DMS114 treated with DMSO at 0.1 percent for 48 hours (cell line): ENCODE measurements at regions not wholly inside any gene's neighbourhood (a gene's known extent, or its start where the extent isn't known, plus 50 kb on each side); places are given as distances from the start of the nearest gene placed in this dataset.
"Not testable (repeated sequence)": the region's sequence is repeated elsewhere in the genome, so short reads cannot be mapped to it uniquely, and the experiment has no call there.

Experiments
- DNase-seq: peaks from one replicate; lab custom pipeline; 2025; ENCODE audit not compliant: unreplicated experiment; lab: John Stamatoyannopoulos, UW

GRCh38 chr6:92428448-92428847 is 990.9 kb downstream of the EPHA7 start:
- DNase-seq, result no peak

GRCh38 chr6:92427453-92427852 is 991.9 kb downstream of the EPHA7 start:
- DNase-seq, result no peak

- DNase-seq, result no peak
Observed at GRCh38 chr6:92415656-92416055, 1003.7 kb downstream of the EPHA7 start.

DNA sequence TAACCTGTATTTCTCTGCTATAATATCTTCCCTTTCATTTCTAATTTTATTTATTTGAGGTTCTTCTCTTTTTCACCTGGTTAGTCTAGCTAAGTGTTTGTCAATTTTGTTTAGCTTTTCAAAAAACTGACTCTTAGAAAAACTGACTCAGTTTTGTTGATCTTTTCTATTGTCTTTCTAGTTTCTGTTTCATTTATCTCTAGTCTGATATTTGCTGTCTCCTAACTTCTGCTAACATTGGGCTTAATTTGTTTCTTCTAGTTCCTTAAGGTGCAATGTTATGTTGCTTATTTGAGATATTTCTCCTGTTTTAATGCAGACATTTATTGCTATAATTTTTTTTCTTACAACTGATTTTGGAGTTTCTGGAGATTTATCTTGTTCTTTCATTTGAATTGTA is 1011.0 kb downstream of the EPHA7 start:
- DNase-seq, result no peak

GRCh38 chr6:92404281-92404680 is 1015.1 kb downstream of the EPHA7 start:
- DNase-seq, result no peak

- no peak for DNase-seq
Observed at GRCh38 chr6:92399911-92400310, 1019.4 kb downstream of the EPHA7 start.

DNA sequence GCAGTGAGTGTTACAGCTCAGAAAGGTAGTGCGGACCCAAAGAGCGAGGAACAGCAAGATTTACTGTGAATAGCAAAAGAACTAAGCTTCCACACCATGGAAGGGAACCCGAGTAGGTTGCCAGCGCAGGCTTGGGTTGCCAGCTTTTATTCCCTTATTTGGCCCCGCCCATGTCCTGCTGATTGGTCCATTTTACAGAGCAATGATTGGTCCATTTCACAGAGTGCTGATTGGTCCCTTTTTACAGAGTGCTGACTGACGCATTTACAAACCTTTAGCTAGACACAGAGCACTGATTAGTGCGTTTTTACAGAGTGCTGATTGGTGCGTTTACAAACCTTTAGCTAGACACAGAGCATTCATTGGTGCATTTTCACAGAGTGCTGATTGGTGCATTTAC is 1030.7 kb downstream of the EPHA7 start:
- DNase-seq, result not testable (repeated sequence)

DNA sequence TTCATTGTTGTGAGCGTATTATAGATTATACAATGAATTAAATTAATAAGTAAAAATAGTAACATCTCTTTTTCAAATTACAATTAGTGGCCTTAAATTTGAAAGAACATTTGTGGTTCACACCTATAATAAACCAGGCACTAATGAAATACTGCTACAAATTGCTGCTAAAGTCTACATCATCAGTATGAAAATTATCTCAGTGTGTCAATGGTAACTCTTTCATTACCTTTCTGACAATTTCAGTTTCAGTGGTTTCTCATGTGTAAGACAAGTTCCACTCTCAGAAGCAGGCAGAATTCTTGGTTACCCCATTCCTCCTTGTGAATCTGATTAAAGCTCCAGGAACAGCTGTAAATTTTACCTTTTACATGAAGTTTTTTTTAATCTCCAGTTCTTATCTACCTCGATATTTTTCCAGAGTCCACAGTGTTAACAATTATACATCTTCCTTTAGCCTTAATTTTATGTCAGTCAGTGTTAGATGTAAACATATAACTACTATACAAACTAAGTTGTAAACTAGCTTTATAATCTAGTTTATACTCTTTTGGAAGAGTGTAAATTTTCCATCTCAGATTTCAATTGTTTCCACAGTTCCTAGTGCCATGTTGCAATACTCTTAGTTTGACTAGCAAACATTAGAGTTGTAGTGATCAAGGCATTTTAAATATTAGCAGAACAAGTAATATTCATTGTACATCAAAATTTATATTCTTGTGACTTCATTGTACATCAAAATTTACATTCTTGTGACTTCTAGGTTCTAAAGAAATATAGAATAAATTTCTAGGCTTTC is 1038.4 kb downstream of the EPHA7 start:
- no peak for DNase-seq

- DNase-seq, result no peak
Observed at GRCh38 chr6:92377137-92377536, 1042.2 kb downstream of the EPHA7 start.

GRCh38 chr6:92376691-92377090 is 1042.7 kb downstream of the EPHA7 start:
- no peak for DNase-seq

GRCh38 chr6:92371211-92372208 is 1047.8 kb downstream of the EPHA7 start:
- no peak for DNase-seq

GRCh38 chr6:92369309-92369708 is 1050.0 kb downstream of the EPHA7 start:
- DNase-seq, result no peak

DNA sequence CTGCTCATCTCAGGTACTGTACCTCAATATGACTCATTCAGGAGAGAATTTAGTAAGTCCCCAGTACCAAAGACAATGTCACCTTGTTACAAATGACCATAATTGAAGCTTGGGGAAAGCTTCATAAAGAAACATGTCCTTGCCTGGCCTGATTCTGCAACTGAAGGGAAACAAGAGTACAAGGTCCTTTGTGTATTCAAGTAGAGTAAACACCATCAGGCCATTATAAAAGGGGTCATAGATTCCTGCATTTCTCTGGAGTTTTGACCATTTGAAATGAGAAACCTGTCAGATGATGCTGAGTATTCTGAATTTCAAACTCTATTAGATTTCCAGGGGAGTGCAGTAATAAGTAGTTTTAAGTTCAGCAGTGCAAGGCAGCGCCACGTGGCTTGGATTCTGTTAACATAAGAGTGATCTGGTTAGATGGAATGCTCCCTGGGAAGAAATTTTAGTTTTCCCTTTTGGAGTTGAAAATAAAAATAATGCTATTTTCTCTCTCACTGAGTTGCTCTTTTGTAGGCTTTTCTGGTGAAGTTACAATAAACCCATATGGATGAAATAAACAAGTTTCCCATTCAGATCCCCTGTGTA is 1054.3 kb downstream of the EPHA7 start:
- no peak for DNase-seq

- no peak for DNase-seq
Observed at GRCh38 chr6:92363111-92363510, 1056.2 kb downstream of the EPHA7 start.

GRCh38 chr6:92362404-92362803 is 1057.0 kb downstream of the EPHA7 start:
- no peak for DNase-seq

GRCh38 chr6:92361990-92362389 is 1057.4 kb downstream of the EPHA7 start:
- DNase-seq, result no peak

DNA sequence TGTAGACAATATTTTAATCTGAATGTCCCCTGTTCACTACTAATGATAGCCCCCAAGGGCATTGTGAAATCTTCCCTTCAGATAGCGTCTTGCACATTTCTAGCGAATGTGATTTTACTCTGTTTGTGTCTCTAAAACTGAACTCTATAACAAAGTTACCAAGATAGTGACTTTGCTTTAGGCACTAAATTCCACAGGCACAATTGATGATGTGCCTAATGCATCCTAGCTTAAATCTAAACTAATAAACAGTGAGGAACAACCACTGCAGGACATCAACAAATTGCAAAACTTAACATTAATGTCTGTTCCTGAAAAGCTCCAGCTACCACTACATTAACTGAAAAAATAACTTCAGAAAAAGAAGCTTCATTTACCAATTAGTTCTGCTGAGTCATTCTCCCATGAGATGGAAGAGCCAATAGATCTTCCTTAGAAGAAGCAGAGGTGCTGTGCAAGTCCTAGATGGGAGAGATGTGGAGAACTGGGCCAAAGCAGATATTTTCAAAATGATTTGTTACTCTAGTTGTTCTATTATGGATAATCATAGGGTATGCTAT is 1065.0 kb downstream of the EPHA7 start:
- DNase-seq, result no peak

DNA sequence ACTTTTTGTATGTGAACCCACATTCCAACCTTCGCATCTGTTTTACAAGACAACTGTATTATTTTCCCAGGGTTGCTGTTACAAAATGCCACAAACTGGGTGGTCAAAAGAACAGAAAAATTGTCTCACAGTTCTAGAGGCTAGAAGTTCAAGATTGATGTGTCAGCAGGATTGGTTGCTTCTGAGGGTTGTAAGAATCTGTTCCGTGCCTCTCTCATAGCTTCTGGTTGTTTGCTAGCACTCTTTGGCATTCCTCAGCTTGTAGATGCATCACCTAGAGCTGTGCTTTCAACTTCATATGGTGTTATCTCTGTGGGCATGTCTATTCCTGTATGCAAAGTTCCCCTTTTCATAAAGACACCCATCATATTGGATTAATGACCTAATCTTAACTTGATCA is 1067.2 kb downstream of the EPHA7 start:
- DNase-seq, result no peak

DNA sequence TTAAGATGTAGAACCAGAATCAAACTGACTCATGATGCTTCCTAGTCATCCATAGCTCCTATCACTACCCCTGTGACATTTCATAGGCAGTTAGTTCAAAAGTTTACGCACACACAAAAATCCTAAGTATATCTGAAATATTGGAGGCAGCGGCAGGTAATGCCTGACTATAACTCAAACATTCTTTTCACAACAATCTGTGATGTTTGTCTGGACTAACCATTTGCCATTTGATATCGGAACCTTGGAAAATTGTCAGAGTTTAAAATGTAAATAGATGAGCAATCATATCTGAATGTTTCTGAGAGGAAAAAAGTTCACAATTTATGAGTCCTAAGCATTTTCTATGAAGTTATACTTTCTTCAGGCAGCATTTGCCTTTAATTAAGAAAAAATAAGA is 1078.2 kb downstream of the EPHA7 start:
- no peak for DNase-seq

DNA sequence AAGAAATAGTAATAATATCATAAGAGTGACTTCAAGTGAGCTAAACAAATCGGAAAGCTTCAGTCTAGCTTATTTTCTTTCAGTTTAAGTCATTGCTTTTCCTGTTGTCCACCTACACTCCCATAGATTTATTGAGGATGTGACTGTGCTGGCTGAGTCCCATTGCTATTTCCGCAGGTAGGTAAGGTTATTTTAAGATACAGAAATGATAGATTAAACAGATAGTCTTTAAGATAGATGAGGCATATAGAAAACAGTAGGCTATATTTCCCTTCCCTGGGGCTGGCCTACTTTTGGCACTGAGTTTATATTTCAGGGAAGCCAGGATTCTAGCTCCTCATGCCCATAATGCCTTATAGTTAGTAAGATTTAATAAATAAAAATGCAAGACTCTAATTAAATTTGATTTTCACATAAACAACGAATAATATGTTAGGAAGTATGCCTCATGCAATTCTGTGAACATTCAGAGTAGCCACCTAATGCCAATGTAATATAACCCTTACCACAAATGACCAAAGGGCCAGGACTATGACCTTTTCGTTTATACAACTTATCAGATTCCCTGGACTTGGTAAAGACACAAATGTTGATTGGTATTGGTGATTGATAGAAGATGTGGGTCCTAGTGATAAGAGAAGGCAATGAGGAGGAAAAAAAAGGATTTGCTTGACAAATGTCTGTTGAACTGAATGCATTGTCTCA is 1079.3 kb downstream of the EPHA7 start:
- no peak for DNase-seq

- DNase-seq, result no peak
Observed at GRCh38 chr6:92337571-92337970, 1081.8 kb downstream of the EPHA7 start.
